ENCODE measurements at regions not wholly inside any gene's neighbourhood (a gene's known extent, or its start where the extent isn't known, plus 50 kb on each side); places are given as distances from the start of the nearest gene placed in this dataset.

- DNase-seq (ENCODE audit: low read depth): no peak
These were observed 219.9 kb upstream of the GMDS start for GRCh38 chr6:2465336-2465735.

- no peak for DNase-seq (ENCODE audit: low read depth)
These were observed 219.2 kb upstream of the GMDS start for GRCh38 chr6:2464641-2465040.

GRCh38 chr6:2462831-2463230, 217.4 kb upstream of the GMDS start:
- DNase-seq (ENCODE audit: low read depth): no peak

- no peak for DNase-seq (ENCODE audit: low read depth)
These were observed 214.9 kb upstream of the GMDS start for GRCh38 chr6:2460216-2460745.

GRCh38 chr6:2454180-2454579, 208.8 kb upstream of the GMDS start:
- no peak for DNase-seq (ENCODE audit: low read depth)

GRCh38 chr6:2450546-2450945, 205.1 kb upstream of the GMDS start:
- peak; percentile 20 for DNase-seq (ENCODE audit: low read depth)

- DNase-seq (ENCODE audit: low read depth): peak; percentile 18
These were observed 204.2 kb upstream of the GMDS start for GRCh38 chr6:2449572-2449940.

- DNase-seq (ENCODE audit: low read depth): peak; percentile 71
These were observed 203.6 kb upstream of the GMDS start for GRCh38 chr6:2448826-2449571.

GRCh38 chr6:2447931-2448330, 202.5 kb upstream of the GMDS start:
- no peak for DNase-seq (ENCODE audit: low read depth)

- DNase-seq (ENCODE audit: low read depth): no peak
These were observed 202.0 kb upstream of the GMDS start for GRCh38 chr6:2447318-2447920.

GRCh38 chr6:2441601-2442475, 196.4 kb upstream of the GMDS start:
- DNase-seq (ENCODE audit: low read depth): no peak

GRCh38 chr6:2440516-2440915, 195.1 kb upstream of the GMDS start:
- DNase-seq (ENCODE audit: low read depth): no peak

- no peak for DNase-seq (ENCODE audit: low read depth)
These were observed 194.2 kb upstream of the GMDS start for GRCh38 chr6:2439632-2440031.

- DNase-seq (ENCODE audit: low read depth): no peak
These were observed 193.7 kb upstream of the GMDS start for GRCh38 chr6:2439082-2439481.

- no peak for DNase-seq (ENCODE audit: low read depth)
These were observed 191.2 kb upstream of the GMDS start for GRCh38 chr6:2436410-2437154.

- DNase-seq (ENCODE audit: low read depth): no peak
These were observed 189.9 kb upstream of the GMDS start for GRCh38 chr6:2435323-2435722.

- no peak for DNase-seq (ENCODE audit: low read depth)
These were observed 189.5 kb upstream of the GMDS start for GRCh38 chr6:2434912-2435311.

- DNase-seq (ENCODE audit: low read depth): no peak
These were observed 188.7 kb upstream of the GMDS start for GRCh38 chr6:2434116-2434515.

- DNase-seq (ENCODE audit: low read depth): no peak
These were observed 188.3 kb upstream of the GMDS start for GRCh38 chr6:2433711-2434110.

- DNase-seq (ENCODE audit: low read depth): no peak
These were observed 187.9 kb upstream of the GMDS start for GRCh38 chr6:2433266-2433665.

- peak; percentile 75 for DNase-seq (ENCODE audit: low read depth)
These were observed 186.9 kb upstream of the GMDS start for GRCh38 chr6:2432292-2432691.

GRCh38 chr6:2430612-2431011, 185.2 kb upstream of the GMDS start:
- DNase-seq (ENCODE audit: low read depth): no peak
